K562 (cell line): ENCODE measurements at regions not wholly inside any gene's neighbourhood (a gene's known extent, or its start where the extent isn't known, plus 50 kb on each side); places are given as distances from the start of the nearest gene placed in this dataset.

Experiments
- ATAC-seq: fragments of 200-7000 bp; cut with Tn5 transposase; 3 replicates; pipeline ENCODE4 v1.9.1; 2020; ENCODE audit warnings: moderate library complexity
- BruUV-seq: library from RNA; stranded (reverse); fragments of 400-500 nt; replicated peaks from 2 replicates; lab custom pipeline; 2021; lab: Mats Ljungman, UMichigan
- CTCF ChIA-PET: fragments of 300-600 bp; formaldehyde crosslinking; extraction: SDS; loops from one replicate; lab custom pipeline; 2021; ENCODE audit warnings: low intra/inter-chr PET ratio; lab: Yijun Ruan, JAX
- POLR2A ChIA-PET: fragments of 300-600, 350-650 bp; sonication (Branson Sonifier 250); formaldehyde crosslinking; extraction: SDS; loops from one replicate; lab custom pipeline; 2021; ENCODE audit warnings: antibody characterized with exemption, inconsistent platforms; lab: Yijun Ruan, JAX
- DNase-seq, 4 experiments: peaks; one replicate each; pipeline versions ENCODE4 v3.0.0 to v3.0.0-alpha.2; 2011 to 2018; ENCODE audit warnings: low spot score in 3 of 4, mixed read lengths in 3 of 4; ENCODE audit errors: extremely low read depth in 1 of 4
- FAIRE-seq: peaks from 2 replicates; lab custom pipeline; 2011; peaks lifted over from hg19 to GRCh38; lab: Jason Lieb, UNC
- H2AFZ ChIP-seq: 2 replicates; pipeline ENCODE4 v1.6.0; 2011; ENCODE audit warnings: low read depth, low read length, control low read depth, inconsistent platforms
- H3K27ac ChIP-seq: fragments of 200-600 bp; 3 replicates; pipeline ENCODE4 v1.8.0; 2011; ENCODE audit warnings: low read depth, mild to moderate bottlenecking, control low read depth, inconsistent platforms, low read length, moderate library complexity, mixed read lengths; ENCODE audit errors: extremely low read depth
- H3K27me3 ChIP-seq, 2 experiments: fragments of 300-600 bp in 1 of 2; 2 replicates in 1 of 2; 3 replicates in 1 of 2; pipeline versions ENCODE4 v1.6.0 to v1.8.0; 2011; ENCODE audit warnings: inconsistent platforms in 2 of 2, low read length in 2 of 2, mild to moderate bottlenecking in 1 of 2, mixed read lengths in 1 of 2, moderate library complexity in 1 of 2; ENCODE audit not compliant: control insufficient read depth in 2 of 2, insufficient read depth in 2 of 2
- H3K36me3 ChIP-seq: fragments of 300-600 bp; 3 replicates; pipeline ENCODE4 v1.8.0; 2011; ENCODE audit warnings: mild to moderate bottlenecking, low read length, inconsistent platforms; ENCODE audit not compliant: control insufficient read depth, insufficient read depth
- H3K4me1 ChIP-seq, 2 experiments: fragments of 200-600 bp in 1 of 2; replicated peaks in 1 of 2; 2 replicates in 1 of 2; 3 replicates in 1 of 2; pipeline versions ENCODE4 v1.5.1 to v1.8.0; 2011; ENCODE audit warnings: inconsistent platforms in 2 of 2, low read length in 2 of 2, mild to moderate bottlenecking in 1 of 2, mixed read lengths in 1 of 2, moderate library complexity in 1 of 2; ENCODE audit not compliant: control insufficient read depth in 2 of 2, insufficient read depth in 2 of 2
- H3K4me2 ChIP-seq: 2 replicates; pipeline ENCODE4 v1.6.1; 2011; ENCODE audit warnings: low read length, control low read depth, inconsistent platforms, mixed read lengths; ENCODE audit not compliant: insufficient read depth
- H3K4me3 ChIP-seq: fragments of 200-600 bp; sonication (generic), shearing (Covaris generic); 2 replicates; pipeline ENCODE4 v1.5.1; 2016; ENCODE audit warnings: control low read depth, inconsistent platforms
- H3K79me2 ChIP-seq: fragments of 200-600 bp; 3 replicates; pipeline ENCODE4 v1.8.0; 2011; ENCODE audit warnings: low read length, inconsistent platforms; ENCODE audit not compliant: control insufficient read depth, insufficient read depth
- H3K9ac ChIP-seq, 2 experiments: 2 replicates each; pipeline versions ENCODE4 v1.6.0 to v1.6.1; 2011; ENCODE audit warnings: low read depth in 2 of 2, low read length in 2 of 2, control low read depth in 1 of 2, inconsistent platforms in 1 of 2, mild to moderate bottlenecking in 1 of 2, mixed read lengths in 1 of 2; ENCODE audit not compliant: insufficient read depth in 1 of 2
- H3K9me1 ChIP-seq: one replicate; pipeline ENCODE4 v1.6.0; 2011; ENCODE audit warnings: inconsistent platforms, mild to moderate bottlenecking, low read length, moderate library complexity; ENCODE audit not compliant: control insufficient read depth, insufficient read depth
- H3K9me3 ChIP-seq: replicated peaks from 2 replicates; pipeline ENCODE4 v1.5.1; 2011; ENCODE audit warnings: low read depth, low read length, inconsistent platforms; ENCODE audit not compliant: control insufficient read depth, insufficient read depth
- H4K20me1 ChIP-seq: replicated peaks from 2 replicates; pipeline ENCODE4 v1.6.1; 2011; ENCODE audit warnings: low read length, inconsistent platforms, mixed read lengths; ENCODE audit not compliant: control insufficient read depth, insufficient read depth
- GABPA ChIP-seq: fragments of 200-800 bp; sonication (Bioruptor generic); conservative IDR thresholded peaks from 2 replicates; pipeline ENCODE4 v1.6.1; 2016; ENCODE audit warnings: low read depth, missing genetic modification characterization, missing compliant biosample characterization
- HDAC1 ChIP-seq, 2 experiments: fragments of 450-650 bp; IDR thresholded peaks; 2 replicates each; pipeline ENCODE4 v1.6.1; 2016 to 2017; ENCODE audit warnings: inconsistent platforms in 1 of 2, mild to moderate bottlenecking in 1 of 2, moderate library complexity in 1 of 2
- POLR2H ChIP-seq: IDR thresholded peaks from 2 replicates; pipeline ENCODE4 v1.6.1; 2016; ENCODE audit warnings: missing genetic modification characterization, low read depth, mild to moderate bottlenecking, control low read depth, missing compliant biosample characterization, moderate library complexity
- PRMT5 ChIP-seq: sonication (generic); formaldehyde crosslinking; IDR thresholded peaks from 2 replicates; pipeline ENCODE4 v1.5.0; 2020; ENCODE audit warnings: missing genetic modification reagents
- TRIM25 ChIP-seq: fragments of 450-650 bp; IDR thresholded peaks from 2 replicates; pipeline ENCODE4 v1.7.0; 2016; ENCODE audit warnings: borderline replicate concordance
- WGBS: fragments of 100-300 bp; shearing (Covaris generic); methylation state at CpG from one replicate; pipeline ENCODE4 v1.1.6; 2016; ENCODE audit warnings: low coverage, mixed read lengths; ENCODE audit not compliant: insufficient coverage; ENCODE audit errors: missing lambda C conversion rate; 5-methylcytosine and 5-hydroxymethylcytosine counted together
- in situ Hi-C: fragments of 300-500 bp; cut with MboI; formaldehyde crosslinking; loops from 4 replicates; pipeline ENCODE4 v1.15.0; 2018; ENCODE audit warnings: inconsistent platforms, mixed read lengths
- intact Hi-C: fragments of 100-400 bp; cut with micrococcal nuclease; formaldehyde crosslinking; loops from 2 replicates; pipeline ENCODE4 v1.14.2; 2022
- TF ChIP-seq, protein P1 (sequence below): sonication (generic); IDR thresholded peaks from 2 replicates; pipeline ENCODE4 v1.6.1; 2016

- in situ Hi-C loops = no loop called here
Observed at GRCh38 chr4:42750091-42750490, 93.2 kb upstream of the ATP8A1 start.

More at GRCh38 chr4:42750091-42750490, 93.2 kb upstream of the ATP8A1 start:
- ChIA-PET CTCF (no interaction called here), POLR2A (no interaction called here)
- no peaks in the 10 kb centered on the region for H3K79me2 ChIP-seq
- DNase-seq (no peak), ATAC-seq (no peak), FAIRE-seq (no peak)
- intact Hi-C loops = no loop called here
- no peak overlapping the region for H3K9ac ChIP-seq
- WGBS = 0% methylated on average over 1 of the region's 1 CpG
- no peak overlapping the region for H3K4me3 ChIP-seq
- H3K9me3 ChIP-seq = no peaks in the 10 kb centered on the region
- BruUV-seq = no TSS peak
- no peak overlapping the region for H3K4me2 ChIP-seq
- H3K36me3 ChIP-seq = no peaks in the 10 kb centered on the region
- no peak overlapping the region for H3K27ac ChIP-seq
- no peaks in the 10 kb centered on the region for H3K4me1 ChIP-seq
- H3K27me3 ChIP-seq = no peaks in the 10 kb centered on the region
- H3K9me1 ChIP-seq = no peaks in the 10 kb centered on the region
- H4K20me1 ChIP-seq = no peaks in the 10 kb centered on the region
- no peak overlapping the region for H2AFZ ChIP-seq
- TF ChIP-seq TRIM25 (no peak), POLR2H (tag) (no peak), GABPA (no peak), PRMT5 (CRISPR knock-in tag) (no peak), HDAC1 (IDR thresholded peaks at IDR 0.05) (no peak)
- TF ChIP-seq, protein P1, sequence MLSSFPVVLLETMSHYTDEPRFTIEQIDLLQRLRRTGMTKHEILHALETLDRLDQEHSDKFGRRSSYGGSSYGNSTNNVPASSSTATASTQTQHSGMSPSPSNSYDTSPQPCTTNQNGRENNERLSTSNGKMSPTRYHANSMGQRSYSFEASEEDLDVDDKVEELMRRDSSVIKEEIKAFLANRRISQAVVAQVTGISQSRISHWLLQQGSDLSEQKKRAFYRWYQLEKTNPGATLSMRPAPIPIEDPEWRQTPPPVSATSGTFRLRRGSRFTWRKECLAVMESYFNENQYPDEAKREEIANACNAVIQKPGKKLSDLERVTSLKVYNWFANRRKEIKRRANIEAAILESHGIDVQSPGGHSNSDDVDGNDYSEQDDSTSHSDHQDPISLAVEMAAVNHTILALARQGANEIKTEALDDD = no peak
